ENCODE measurements at regions not wholly inside any gene's neighbourhood (a gene's known extent, or its start where the extent isn't known, plus 50 kb on each side); places are given as distances from the start of the nearest gene placed in this dataset.
"Not testable (repeated sequence)": the region's sequence is repeated elsewhere in the genome, so short reads cannot be mapped to it uniquely, and the experiment has no call there.

- no peak overlapping the region for H3K4me3 ChIP-seq
- H3K36me3 ChIP-seq: no peaks in the 10 kb centered on the region
- no peak for DNase-seq
- TF ChIP-seq POLR2A (IDR thresholded peaks at IDR 0.05) (no peak), CTCF (IDR thresholded peaks at IDR 0.05) (no peak), EP300 (IDR thresholded peaks at IDR 0.05) (no peak)
- no peaks in the 10 kb centered on the region for H3K9me3 ChIP-seq
- intact Hi-C loops (cut with DNase I): no loop called here
- no peaks in the 10 kb centered on the region for H3K4me1 ChIP-seq (ENCODE audit: insufficient read depth)
- no peaks in the 10 kb centered on the region for H3K27me3 ChIP-seq
- no peak overlapping the region for H3K27ac ChIP-seq
- 5 to 11% (median 8%) methylated on average over 3 of the region's 3 CpGs for WGBS, 3 donors
Observed at GRCh38 chr2:180876506-180876905, 103.9 kb upstream of the UBE2E3 start.

- TF ChIP-seq CTCF (IDR thresholded peaks at IDR 0.05) (no peak), POLR2A (IDR thresholded peaks at IDR 0.05) (no peak), EP300 (IDR thresholded peaks at IDR 0.05) (no peak)
- no peaks in the 10 kb centered on the region for H3K4me1 ChIP-seq (ENCODE audit: insufficient read depth)
- H3K36me3 ChIP-seq: no peaks in the 10 kb centered on the region
- no peaks in the 10 kb centered on the region for H3K9me3 ChIP-seq
- H3K27me3 ChIP-seq: no peaks in the 10 kb centered on the region
- intact Hi-C loops (cut with DNase I): no loop called here
- no peak overlapping the region for H3K27ac ChIP-seq
- 75 to 89% (median 89%) methylated on average over 25 to 29 of the region's 30 CpGs for WGBS, 3 donors
- H3K4me3 ChIP-seq: no peak overlapping the region
- no peak for DNase-seq
Observed at GRCh38 chr2:180873219-180873618, 107.2 kb upstream of the UBE2E3 start.

- H3K4me1 ChIP-seq (ENCODE audit: insufficient read depth); H3K27ac ChIP-seq; H3K9me3 ChIP-seq; intact Hi-C loops (cut with DNase I); H3K4me3 ChIP-seq; DNase-seq; H3K27me3 ChIP-seq; H3K36me3 ChIP-seq: not testable (repeated sequence)
- WGBS, 3 donors: 93 to 95% (median 93%) methylated on average over 8 of the region's 8 CpGs
Observed at GRCh38 chr2:180872781-180873180, 107.6 kb upstream of the UBE2E3 start.

- H3K4me1 ChIP-seq (ENCODE audit: insufficient read depth): no peaks in the 10 kb centered on the region
- intact Hi-C loops (cut with DNase I): no loop called here
- H3K27me3 ChIP-seq: no peaks in the 10 kb centered on the region
- WGBS, 3 donors: 59 to 84% (median 82%) methylated on average over 1 of the region's 1 CpG
- no peak overlapping the region for H3K4me3 ChIP-seq
- no peaks in the 10 kb centered on the region for H3K9me3 ChIP-seq
- TF ChIP-seq CTCF (IDR thresholded peaks at IDR 0.05) (no peak), POLR2A (IDR thresholded peaks at IDR 0.05) (no peak), EP300 (IDR thresholded peaks at IDR 0.05) (no peak)
- H3K27ac ChIP-seq: no peak overlapping the region
- H3K36me3 ChIP-seq: no peaks in the 10 kb centered on the region
- DNase-seq: no peak
Observed at GRCh38 chr2:180872255-180872654, 108.2 kb upstream of the UBE2E3 start.

GRCh38 chr2:180871649-180872048 is 108.8 kb upstream of the UBE2E3 start:
- 67 to 71% (median 68%) methylated on average over 4 of the region's 4 CpGs for WGBS, 3 donors
- no peak for TF ChIP-seq CTCF (IDR thresholded peaks at IDR 0.05)
- no peak for TF ChIP-seq EP300 (IDR thresholded peaks at IDR 0.05)
- TF ChIP-seq POLR2A (IDR thresholded peaks at IDR 0.05): no peak
- intact Hi-C loops (cut with DNase I): no loop called here
- no peak overlapping the region for H3K27ac ChIP-seq
- H3K4me1 ChIP-seq (ENCODE audit: insufficient read depth): no peaks in the 10 kb centered on the region
- H3K27me3 ChIP-seq: no peaks in the 10 kb centered on the region
- H3K9me3 ChIP-seq: no peaks in the 10 kb centered on the region
- H3K4me3 ChIP-seq: no peak overlapping the region
- no peak for DNase-seq
- no peaks in the 10 kb centered on the region for H3K36me3 ChIP-seq
